ENCODE measurements at regions not wholly inside any gene's neighbourhood (a gene's known extent, or its start where the extent isn't known, plus 50 kb on each side); places are given as distances from the start of the nearest gene placed in this dataset.

DNA sequence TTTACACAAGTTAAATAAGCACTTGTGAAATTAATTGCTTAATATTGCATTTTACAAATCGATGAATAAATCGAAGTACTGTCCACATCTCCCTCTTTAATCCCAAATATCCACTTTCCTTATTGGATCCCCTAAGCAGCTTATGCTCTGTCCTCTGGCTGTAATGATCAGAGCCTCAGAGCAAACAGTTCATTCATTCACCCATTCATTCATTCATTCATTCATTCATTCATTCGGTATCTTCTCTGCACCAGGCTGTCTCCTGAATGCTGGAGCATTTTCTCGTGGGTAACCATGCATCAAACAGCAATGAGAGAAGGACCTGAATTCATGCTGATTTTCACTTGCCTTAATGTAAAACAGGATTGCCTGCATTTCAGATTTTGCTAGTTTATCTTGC, 69.5 kb upstream of the IGSF21 start:
- TF ChIP-seq, protein P1, sequence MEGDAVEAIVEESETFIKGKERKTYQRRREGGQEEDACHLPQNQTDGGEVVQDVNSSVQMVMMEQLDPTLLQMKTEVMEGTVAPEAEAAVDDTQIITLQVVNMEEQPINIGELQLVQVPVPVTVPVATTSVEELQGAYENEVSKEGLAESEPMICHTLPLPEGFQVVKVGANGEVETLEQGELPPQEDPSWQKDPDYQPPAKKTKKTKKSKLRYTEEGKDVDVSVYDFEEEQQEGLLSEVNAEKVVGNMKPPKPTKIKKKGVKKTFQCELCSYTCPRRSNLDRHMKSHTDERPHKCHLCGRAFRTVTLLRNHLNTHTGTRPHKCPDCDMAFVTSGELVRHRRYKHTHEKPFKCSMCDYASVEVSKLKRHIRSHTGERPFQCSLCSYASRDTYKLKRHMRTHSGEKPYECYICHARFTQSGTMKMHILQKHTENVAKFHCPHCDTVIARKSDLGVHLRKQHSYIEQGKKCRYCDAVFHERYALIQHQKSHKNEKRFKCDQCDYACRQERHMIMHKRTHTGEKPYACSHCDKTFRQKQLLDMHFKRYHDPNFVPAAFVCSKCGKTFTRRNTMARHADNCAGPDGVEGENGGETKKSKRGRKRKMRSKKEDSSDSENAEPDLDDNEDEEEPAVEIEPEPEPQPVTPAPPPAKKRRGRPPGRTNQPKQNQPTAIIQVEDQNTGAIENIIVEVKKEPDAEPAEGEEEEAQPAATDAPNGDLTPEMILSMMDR (conservative IDR thresholded peaks at IDR 0.05; ENCODE audit: low read length) = no peak
- no peak for TF ChIP-seq EZH2phosphoT487 (IDR thresholded peaks at IDR 0.05; ENCODE audit: borderline replicate concordance)
